Right cardiac atrium (tissue), 5 donors: ENCODE measurements at regions not wholly inside any gene's neighbourhood (a gene's known extent, or its start where the extent isn't known, plus 50 kb on each side); places are given as distances from the start of the nearest gene placed in this dataset.

Source experiments
- ATAC-seq, 2 donors: fragments of 200-7000 bp; cut with Tn5 transposase; one replicate each; pipeline versions ENCODE4 v1.8.0 to v1.9.1; 2020; ENCODE audit warnings: moderate library complexity in 2 of 2, mild to moderate bottlenecking in 1 of 2
- DNase-seq, 3 donors: peaks; one replicate each; pipeline ENCODE4 v3.0.0-alpha.2; 2020
- H3K27ac ChIP-seq: one replicate; pipeline ENCODE4 v1.5.1; 2013; ENCODE audit warnings: mild to moderate bottlenecking, low read length, control low read depth, moderate library complexity
- H3K27me3 ChIP-seq: one replicate; pipeline ENCODE4 v1.6.1; 2013; ENCODE audit not compliant: control insufficient read depth, insufficient read depth
- H3K4me1 ChIP-seq: one replicate; pipeline ENCODE4 v1.6.1; 2013; ENCODE audit warnings: low read length; ENCODE audit not compliant: control insufficient read depth, insufficient read depth
- H3K4me3 ChIP-seq: one replicate; pipeline ENCODE4 v1.5.1; 2013; ENCODE audit warnings: low read length, control low read depth
- H3K9me3 ChIP-seq: one replicate; pipeline ENCODE4 v1.6.1; 2013; ENCODE audit warnings: low read length; ENCODE audit not compliant: control insufficient read depth
- WGBS: extraction: QIAGEN DNeasy Blood & Tissue Kit; methylation state at CpG from one replicate; pipeline ENCODE4 v1.1.7; 2013; 5-methylcytosine and 5-hydroxymethylcytosine counted together
- intact Hi-C, 4 donors: fragments of 100-400 bp; cut with DNase I; formaldehyde crosslinking; loops; one replicate each; pipeline versions ENCODE4 v1.11.0 to v1.14.0; 2022 to 2023
- donor health status: healthy with polysubstance abuse.
- donor health status: DM: no; HTN: yes; CAD: no.
- donor health status: DM: no; HTN: no; CAD: no.
- donor health status: DM: no; HTN: yes; CAD: no; lungs with severe emphysema.
- donor health status: DM: yes; HTN: yes; CAD: no.

GRCh38 chr4:17103231-17103630 is 204.8 kb upstream of the LDB2 start:
- no peak for DNase-seq
- intact Hi-C loops, result no loop called here
- Histone ChIP-seq H3K4me3 (no peak overlapping the region), H3K9me3 (no peaks in the 10 kb centered on the region), H3K27me3 (no peaks in the 10 kb centered on the region), H3K27ac (no peak overlapping the region), H3K4me1 (no peaks in the 10 kb centered on the region)
- ATAC-seq, result no peak
- 60% methylated on average over 1 of the region's 1 CpG for WGBS

- H3K9me3 ChIP-seq, result no peaks in the 10 kb centered on the region
- WGBS, result 66% methylated on average over 2 of the region's 2 CpGs
- intact Hi-C loops, result no loop called here
Measured at GRCh38 chr4:17098996-17099395, 200.6 kb upstream of the LDB2 start.

GRCh38 chr4:17098401-17098800 is 200.0 kb upstream of the LDB2 start:
- Histone ChIP-seq H3K4me1 (peaks cover 2% of the 10 kb centered on the region), H3K27ac (no peak overlapping the region), H3K9me3 (no peaks in the 10 kb centered on the region), H3K27me3 (no peaks in the 10 kb centered on the region), H3K4me3 (no peak overlapping the region)
- intact Hi-C loops, result no loop called here
- ATAC-seq (no peak), DNase-seq (no peak)
- WGBS, result 72% methylated on average over 4 of the region's 4 CpGs

More at GRCh38 chr4:17098996-17099395, 200.6 kb upstream of the LDB2 start:
- DNase-seq, result no peak
- no peak overlapping the region for H3K4me3 ChIP-seq
- H3K4me1 ChIP-seq, result no peaks in the 10 kb centered on the region
- ATAC-seq, result no peak
- no peak overlapping the region for H3K27ac ChIP-seq
- H3K27me3 ChIP-seq, result no peaks in the 10 kb centered on the region

GRCh38 chr4:17097362-17097761 is 198.9 kb upstream of the LDB2 start:
- 80% methylated on average over 1 of the region's 1 CpG for WGBS
- intact Hi-C loops, result no loop called here
- no peak for ATAC-seq
- DNase-seq, result no peak
- Histone ChIP-seq H3K9me3 (no peaks in the 10 kb centered on the region), H3K4me1 (peaks cover 3% of the 10 kb centered on the region), H3K4me3 (no peak overlapping the region), H3K27me3 (no peaks in the 10 kb centered on the region), H3K27ac (no peak overlapping the region)

- no peak for DNase-seq
- Histone ChIP-seq H3K9me3 (no peaks in the 10 kb centered on the region), H3K27ac (no peak overlapping the region), H3K4me3 (no peak overlapping the region), H3K27me3 (no peaks in the 10 kb centered on the region), H3K4me1 (peaks cover 3% of the 10 kb centered on the region)
- 86% methylated on average over 5 of the region's 5 CpGs for WGBS
- intact Hi-C loops, result no loop called here
- ATAC-seq, result no peak
Measured at GRCh38 chr4:17096692-17097091, 198.2 kb upstream of the LDB2 start.

- no peaks in the 10 kb centered on the region for H3K9me3 ChIP-seq
- H3K4me3 ChIP-seq, result no peak overlapping the region
- 89% methylated on average over 2 of the region's 2 CpGs for WGBS
- ATAC-seq (no peak), DNase-seq (no peak)
- intact Hi-C loops, result no loop called here
- peaks cover 3% of the 10 kb centered on the region for H3K4me1 ChIP-seq
- no peak overlapping the region for H3K27ac ChIP-seq
- no peaks in the 10 kb centered on the region for H3K27me3 ChIP-seq
Measured at GRCh38 chr4:17095771-17096170, 197.3 kb upstream of the LDB2 start.

- WGBS, result 29% methylated on average over 3 of the region's 3 CpGs
- intact Hi-C loops, result no loop called here
Measured at GRCh38 chr4:17094876-17095210, 196.4 kb upstream of the LDB2 start.

GRCh38 chr4:17094159-17094875 is 195.9 kb upstream of the LDB2 start:
- H3K9me3 ChIP-seq, result no peaks in the 10 kb centered on the region
- H3K4me1 ChIP-seq, result peaks cover 3% of the 10 kb centered on the region
- no peak overlapping the region for H3K27ac ChIP-seq
- ATAC-seq (peak in 1 of 2 donors; percentile 39), DNase-seq (no peak)
- intact Hi-C loops, result no loop called here
- H3K4me3 ChIP-seq, result no peak overlapping the region
- WGBS, result 23% methylated on average over 4 of the region's 4 CpGs
- no peaks in the 10 kb centered on the region for H3K27me3 ChIP-seq

More at GRCh38 chr4:17094876-17095210, 196.4 kb upstream of the LDB2 start:
- no peaks in the 10 kb centered on the region for H3K9me3 ChIP-seq
- H3K4me1 ChIP-seq, result peaks cover 3% of the 10 kb centered on the region
- no peaks in the 10 kb centered on the region for H3K27me3 ChIP-seq
- ATAC-seq, result no peak
- no peak overlapping the region for H3K4me3 ChIP-seq
- no peak overlapping the region for H3K27ac ChIP-seq
- DNase-seq, result no peak

- Histone ChIP-seq H3K27me3 (no peaks in the 10 kb centered on the region), H3K4me1 (peaks cover 3% of the 10 kb centered on the region), H3K4me3 (no peak overlapping the region), H3K27ac (no peak overlapping the region), H3K9me3 (no peaks in the 10 kb centered on the region)
- ATAC-seq (no peak), DNase-seq (no peak)
- WGBS, result 67% methylated on average over 5 of the region's 5 CpGs
- intact Hi-C loops, result no loop called here
Measured at GRCh38 chr4:17093481-17093880, 195.0 kb upstream of the LDB2 start.

GRCh38 chr4:17092736-17093437 is 194.4 kb upstream of the LDB2 start:
- H3K27ac ChIP-seq, result no peak overlapping the region
- intact Hi-C loops, result no loop called here
- WGBS, result 69% methylated on average over 2 of the region's 2 CpGs
- H3K27me3 ChIP-seq, result no peaks in the 10 kb centered on the region
- ATAC-seq (no peak), DNase-seq (no peak)
- peaks cover 3% of the 10 kb centered on the region for H3K4me1 ChIP-seq
- H3K4me3 ChIP-seq, result no peak overlapping the region
- no peaks in the 10 kb centered on the region for H3K9me3 ChIP-seq

- no peak overlapping the region for H3K27ac ChIP-seq
- H3K4me1 ChIP-seq, result peaks cover 3% of the 10 kb centered on the region
- no peak overlapping the region for H3K4me3 ChIP-seq
- DNase-seq (no peak), ATAC-seq (no peak)
- intact Hi-C loops, result no loop called here
- WGBS, result 93% methylated on average over 3 of the region's 3 CpGs
- no peaks in the 10 kb centered on the region for H3K27me3 ChIP-seq
- H3K9me3 ChIP-seq, result no peaks in the 10 kb centered on the region
Measured at GRCh38 chr4:17091104-17091503, 192.7 kb upstream of the LDB2 start.
